ENCODE measurements at regions not wholly inside any gene's neighbourhood (a gene's known extent, or its start where the extent isn't known, plus 50 kb on each side); places are given as distances from the start of the nearest gene placed in this dataset.

DNA sequence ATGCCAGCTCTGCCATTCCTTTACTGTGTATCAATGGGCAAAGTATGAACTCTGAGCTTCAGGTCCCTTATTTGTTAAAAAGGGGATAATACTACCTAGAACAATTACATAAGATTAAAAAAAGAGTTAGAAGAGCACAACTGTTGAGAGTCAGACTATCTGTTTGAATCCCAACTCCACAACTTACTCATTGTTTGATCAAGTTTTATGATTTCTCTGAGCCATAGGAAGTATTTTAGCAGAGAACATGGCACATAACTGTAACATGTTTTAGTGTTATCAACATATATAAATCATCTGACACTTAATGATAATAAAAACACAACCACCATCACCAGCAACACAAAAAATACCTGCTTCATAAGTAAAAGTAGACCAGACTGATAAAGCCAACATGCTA is 421.3 kb downstream of the ZFHX3 start:
- DNase-seq (ENCODE audit: low read depth), result no peak
- TF ChIP-seq, protein P1, sequence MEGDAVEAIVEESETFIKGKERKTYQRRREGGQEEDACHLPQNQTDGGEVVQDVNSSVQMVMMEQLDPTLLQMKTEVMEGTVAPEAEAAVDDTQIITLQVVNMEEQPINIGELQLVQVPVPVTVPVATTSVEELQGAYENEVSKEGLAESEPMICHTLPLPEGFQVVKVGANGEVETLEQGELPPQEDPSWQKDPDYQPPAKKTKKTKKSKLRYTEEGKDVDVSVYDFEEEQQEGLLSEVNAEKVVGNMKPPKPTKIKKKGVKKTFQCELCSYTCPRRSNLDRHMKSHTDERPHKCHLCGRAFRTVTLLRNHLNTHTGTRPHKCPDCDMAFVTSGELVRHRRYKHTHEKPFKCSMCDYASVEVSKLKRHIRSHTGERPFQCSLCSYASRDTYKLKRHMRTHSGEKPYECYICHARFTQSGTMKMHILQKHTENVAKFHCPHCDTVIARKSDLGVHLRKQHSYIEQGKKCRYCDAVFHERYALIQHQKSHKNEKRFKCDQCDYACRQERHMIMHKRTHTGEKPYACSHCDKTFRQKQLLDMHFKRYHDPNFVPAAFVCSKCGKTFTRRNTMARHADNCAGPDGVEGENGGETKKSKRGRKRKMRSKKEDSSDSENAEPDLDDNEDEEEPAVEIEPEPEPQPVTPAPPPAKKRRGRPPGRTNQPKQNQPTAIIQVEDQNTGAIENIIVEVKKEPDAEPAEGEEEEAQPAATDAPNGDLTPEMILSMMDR (conservative IDR thresholded peaks at IDR 0.05; ENCODE audit: low read depth, low read length), result no peak
- H3K4me3 ChIP-seq (ENCODE audit: low read depth, low read length), result peak overlapping the region; percentile 20

DNA sequence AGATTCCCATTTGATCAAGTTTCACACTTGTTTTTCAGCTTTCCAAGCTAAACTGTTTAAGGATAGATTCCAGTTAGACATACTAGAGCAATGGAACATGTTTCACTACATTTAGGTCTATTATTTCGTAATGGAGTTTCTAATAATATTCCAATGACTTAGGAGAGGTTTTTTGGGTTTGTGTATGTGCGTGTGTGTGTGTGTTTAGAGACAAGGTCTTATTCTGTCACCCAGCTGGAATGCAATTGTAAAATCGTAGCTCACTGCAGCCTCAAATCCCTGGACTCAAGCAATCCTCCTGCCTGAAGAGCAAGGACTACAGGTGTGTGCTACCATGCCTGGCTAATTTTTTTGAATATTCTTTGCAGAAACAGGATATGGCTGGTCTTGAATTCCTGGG is 426.3 kb downstream of the ZFHX3 start:
- no peak for DNase-seq (ENCODE audit: low read depth)
- TF ChIP-seq, protein P1 (conservative IDR thresholded peaks at IDR 0.05; ENCODE audit: low read depth, low read length), result no peak
- no peak overlapping the region for H3K4me3 ChIP-seq (ENCODE audit: low read depth, low read length)

DNA sequence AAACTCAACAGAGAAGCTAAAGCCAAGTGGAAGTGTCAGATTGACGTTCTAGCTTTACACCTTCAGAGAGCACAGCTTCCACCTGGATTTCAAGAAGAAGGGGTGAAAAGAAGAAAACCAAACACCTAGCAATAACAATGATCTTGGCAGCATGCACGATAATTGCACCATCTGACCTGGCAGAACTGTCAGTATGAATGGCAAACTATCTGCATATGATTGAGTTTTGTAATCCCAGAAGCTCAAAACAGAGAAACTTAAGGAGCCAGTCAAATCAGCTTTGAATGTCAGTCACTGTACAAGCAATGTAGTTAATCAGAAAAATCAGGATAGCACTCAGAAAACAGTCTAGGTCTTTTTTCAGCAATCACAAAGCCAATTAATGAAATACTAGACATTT is 427.1 kb downstream of the ZFHX3 start:
- TF ChIP-seq, protein P1 (conservative IDR thresholded peaks at IDR 0.05; ENCODE audit: low read depth, low read length), result no peak
- no peak overlapping the region for H3K4me3 ChIP-seq (ENCODE audit: low read depth, low read length)
- DNase-seq (ENCODE audit: low read depth), result no peak

DNA sequence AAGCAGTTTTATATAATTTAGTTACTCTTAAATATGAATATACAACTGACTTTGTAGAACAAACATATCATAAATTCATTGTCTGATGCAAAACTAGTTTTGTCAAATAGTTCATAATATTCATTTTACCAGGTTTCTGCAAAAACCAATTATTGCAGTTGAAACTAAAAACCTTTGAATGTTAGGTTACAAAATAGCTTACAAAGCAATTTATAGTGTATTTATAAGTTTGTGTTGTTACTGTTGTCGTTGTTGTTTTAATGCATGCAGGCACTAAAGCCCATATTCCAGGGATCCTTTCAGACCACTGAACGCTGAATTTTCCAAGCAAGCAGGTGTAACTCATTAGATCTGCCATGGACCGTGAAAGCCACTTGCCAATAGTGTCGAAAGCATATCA is 427.6 kb downstream of the ZFHX3 start:
- TF ChIP-seq, protein P1 (conservative IDR thresholded peaks at IDR 0.05; ENCODE audit: low read depth, low read length), result no peak
- H3K4me3 ChIP-seq (ENCODE audit: low read depth, low read length), result no peak overlapping the region
- DNase-seq (ENCODE audit: low read depth), result no peak

DNA sequence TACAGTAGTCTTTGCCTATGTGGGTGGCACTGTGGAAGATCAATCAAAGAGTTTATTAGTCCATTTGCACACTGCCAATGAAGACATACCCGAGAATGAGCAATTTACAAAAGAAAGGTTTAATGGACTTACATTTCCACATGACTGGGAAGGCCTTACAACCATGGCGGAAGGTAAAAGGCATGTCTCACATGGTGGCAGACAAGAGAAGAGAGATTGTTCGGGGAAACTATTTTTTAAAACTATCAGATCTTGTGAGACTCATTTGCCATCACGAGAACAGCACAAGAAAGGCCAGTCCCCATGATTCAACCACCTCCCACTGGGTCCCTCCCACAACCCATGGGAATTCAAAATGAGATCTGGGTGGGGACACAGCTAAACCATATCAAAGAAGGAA is 432.1 kb downstream of the ZFHX3 start:
- no peak for DNase-seq (ENCODE audit: low read depth)
- TF ChIP-seq, protein P1 (conservative IDR thresholded peaks at IDR 0.05; ENCODE audit: low read depth, low read length), result no peak
- H3K4me3 ChIP-seq (ENCODE audit: low read depth, low read length), result no peak overlapping the region

DNA sequence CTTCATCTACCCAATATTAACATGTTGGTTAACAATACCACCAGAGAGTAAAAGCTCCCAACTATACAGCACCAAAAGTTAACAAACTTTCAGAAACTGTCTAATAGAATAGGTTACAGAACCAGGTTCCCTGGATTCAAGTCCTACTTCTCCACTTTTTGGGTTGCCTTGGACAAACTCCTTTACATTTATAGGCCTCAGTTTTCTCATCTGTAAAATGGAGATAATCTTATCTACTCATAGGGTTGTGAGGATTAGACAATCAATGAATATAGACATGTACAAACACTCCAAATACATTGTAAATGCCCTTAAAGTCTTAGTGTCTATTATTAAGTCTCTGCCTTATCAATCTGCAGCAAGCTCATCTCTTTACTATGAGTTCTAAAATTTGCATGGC is 435.2 kb downstream of the ZFHX3 start:
- no peak for DNase-seq (ENCODE audit: low read depth)

DNA sequence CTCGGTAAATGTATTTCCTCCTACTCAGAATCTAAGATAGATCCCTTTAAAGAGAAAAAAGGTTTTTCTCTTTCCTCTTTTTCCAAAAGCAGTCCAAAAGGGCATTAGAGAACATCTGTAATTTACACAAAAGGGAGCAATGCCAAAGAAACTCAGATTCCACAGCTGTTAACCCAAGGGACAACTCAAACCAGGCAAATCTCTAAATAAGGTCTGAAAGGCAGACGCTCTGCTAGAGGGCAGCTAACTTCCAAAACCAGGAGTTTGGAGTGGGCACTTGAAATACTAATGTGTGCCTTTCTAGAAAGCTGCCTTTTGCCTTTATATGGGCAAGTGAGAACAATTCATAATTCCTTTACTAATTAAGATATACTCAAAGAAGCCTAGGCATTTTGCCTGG is 435.7 kb downstream of the ZFHX3 start:
- no peak for DNase-seq (ENCODE audit: low read depth)
- TF ChIP-seq, protein P1 (conservative IDR thresholded peaks at IDR 0.05; ENCODE audit: low read depth, low read length), result no peak
- H3K4me3 ChIP-seq (ENCODE audit: low read depth, low read length), result no peak overlapping the region

More for the DNA sequence above, 435.2 kb downstream of the ZFHX3 start:
- TF ChIP-seq, protein P1 (conservative IDR thresholded peaks at IDR 0.05; ENCODE audit: low read depth, low read length), result no peak
- H3K4me3 ChIP-seq (ENCODE audit: low read depth, low read length), result no peak overlapping the region

Data from epithelial cell of proximal tubule (primary cell).